NB4 (cell line): ENCODE measurements at regions not wholly inside any gene's neighbourhood (a gene's known extent, or its start where the extent isn't known, plus 50 kb on each side); places are given as distances from the start of the nearest gene placed in this dataset.

Source experiments
- MAX ChIP-seq: IDR thresholded peaks from 2 replicates; pipeline ENCODE4 v1.6.1; 2011; ENCODE audit warnings: low read depth, low read length
- POLR2A ChIP-seq: IDR thresholded peaks from 2 replicates; pipeline ENCODE4 v1.6.1; 2011; ENCODE audit warnings: mild to moderate bottlenecking; ENCODE audit not compliant: insufficient read length; ENCODE audit errors: extremely low read depth

- no peak for TF ChIP-seq MAX
- TF ChIP-seq POLR2A: no peak
These were observed 261.6 kb downstream of the PLPP3 start for GRCh38 chr1:56317722-56318121.
